ENCODE measurements at regions not wholly inside any gene's neighbourhood (a gene's known extent, or its start where the extent isn't known, plus 50 kb on each side); places are given as distances from the start of the nearest gene placed in this dataset.
"Not testable (repeated sequence)": the region's sequence is repeated elsewhere in the genome, so short reads cannot be mapped to it uniquely, and the experiment has no call there.

- H4K20me1 ChIP-seq (ENCODE audit: insufficient read depth, low read length); H2BK15ac ChIP-seq (ENCODE audit: low read depth, low read length); H3K9me1 ChIP-seq (ENCODE audit: insufficient read depth, low read length); dilution Hi-C loops (cut with HindIII; ENCODE audit: low sequenced_read_pairs, unreplicated experiment); H3K4me3 ChIP-seq (ENCODE audit: insufficient read depth, low read depth, low read length); H3K23ac ChIP-seq (ENCODE audit: low read depth, low read length); H4K5ac ChIP-seq (ENCODE audit: low read depth, low read length); H3K4ac ChIP-seq (ENCODE audit: low read depth, low read length); H3K27ac ChIP-seq (ENCODE audit: insufficient read depth, low read length); BruUV-seq (replicated peaks); H2AK5ac ChIP-seq (ENCODE audit: low read depth, low read length); H2AFZ ChIP-seq (replicated peaks; ENCODE audit: low read length, poor library complexity); H2BK5ac ChIP-seq (ENCODE audit: low read depth, low read length, poor library complexity, severe bottlenecking); intact Hi-C loops (cut with micrococcal nuclease); H3K14ac ChIP-seq (replicated peaks; ENCODE audit: low read depth, low read length); H3K56ac ChIP-seq (ENCODE audit: extremely low read depth, insufficient read depth, low read length); H3K27me3 ChIP-seq (ENCODE audit: control insufficient read depth, insufficient read depth, low read length); H2BK20ac ChIP-seq (ENCODE audit: low read depth, low read length); H2AK9ac ChIP-seq (replicated peaks; ENCODE audit: low read depth, low read length, poor library complexity); POLR2A ChIA-PET (ENCODE audit: unreplicated experiment); H3K18ac ChIP-seq (ENCODE audit: low read depth, low read length); H3K36me3 ChIP-seq (ENCODE audit: control insufficient read depth, insufficient read depth, low read length); H3K9me3 ChIP-seq (ENCODE audit: control insufficient read depth, insufficient read depth, low read length); in situ Hi-C loops (cut with MboI; ENCODE audit: low sequenced_read_pairs); H3K4me1 ChIP-seq (ENCODE audit: control insufficient read depth, insufficient read depth, low read length); H3K79me1 ChIP-seq (ENCODE audit: low read depth in 1 of 2, low read length in 2 of 2); H4K8ac ChIP-seq (ENCODE audit: low read depth in 2 of 2, low read length in 2 of 2); H2BK120ac ChIP-seq (ENCODE audit: low read depth, low read length); H3K4me2 ChIP-seq (ENCODE audit: low read depth, low read length); H4K91ac ChIP-seq (ENCODE audit: insufficient read depth, low read depth, low read length); DNase-seq; H3K9ac ChIP-seq (ENCODE audit: low read depth, low read length); CTCF ChIA-PET; ATAC-seq (ENCODE audit: low read depth): not testable (repeated sequence)
- WGBS, 2 experiments (ENCODE audit: extremely low coverage in 2 of 2, insufficient read length in 1 of 2) = no CpG with 5 or more reads among the region's 6 CpGs
These were observed 291.9 kb upstream of the SPATA31A3 start for GRCh38 chr9:67284299-67284698.

- H3K56ac ChIP-seq (ENCODE audit: extremely low read depth, insufficient read depth, low read length); H4K91ac ChIP-seq (ENCODE audit: insufficient read depth, low read depth, low read length); H3K79me1 ChIP-seq (ENCODE audit: low read depth in 1 of 2, low read length in 2 of 2); BruUV-seq (replicated peaks); H3K4me1 ChIP-seq (ENCODE audit: control insufficient read depth, insufficient read depth, low read length); H2AFZ ChIP-seq (replicated peaks; ENCODE audit: low read length, poor library complexity); intact Hi-C loops (cut with micrococcal nuclease); H3K9me1 ChIP-seq (ENCODE audit: insufficient read depth, low read length); H2AK5ac ChIP-seq (ENCODE audit: low read depth, low read length); H2BK5ac ChIP-seq (ENCODE audit: low read depth, low read length, poor library complexity, severe bottlenecking); H4K20me1 ChIP-seq (ENCODE audit: insufficient read depth, low read length); in situ Hi-C loops (cut with MboI; ENCODE audit: low sequenced_read_pairs); H3K27me3 ChIP-seq (ENCODE audit: control insufficient read depth, insufficient read depth, low read length); dilution Hi-C loops (cut with HindIII; ENCODE audit: low sequenced_read_pairs, unreplicated experiment); H3K27ac ChIP-seq (ENCODE audit: insufficient read depth, low read length); H2BK20ac ChIP-seq (ENCODE audit: low read depth, low read length); POLR2A ChIA-PET (ENCODE audit: unreplicated experiment); H4K5ac ChIP-seq (ENCODE audit: low read depth, low read length); H3K9ac ChIP-seq (ENCODE audit: low read depth, low read length); H3K4ac ChIP-seq (ENCODE audit: low read depth, low read length); H2BK120ac ChIP-seq (ENCODE audit: low read depth, low read length); H3K4me2 ChIP-seq (ENCODE audit: low read depth, low read length); H3K9me3 ChIP-seq (ENCODE audit: control insufficient read depth, insufficient read depth, low read length); H3K23ac ChIP-seq (ENCODE audit: low read depth, low read length); H3K36me3 ChIP-seq (ENCODE audit: control insufficient read depth, insufficient read depth, low read length); H3K4me3 ChIP-seq (ENCODE audit: insufficient read depth, low read depth, low read length); H3K18ac ChIP-seq (ENCODE audit: low read depth, low read length); H4K8ac ChIP-seq (ENCODE audit: low read depth in 2 of 2, low read length in 2 of 2); H2BK15ac ChIP-seq (ENCODE audit: low read depth, low read length); ATAC-seq (ENCODE audit: low read depth); H3K14ac ChIP-seq (replicated peaks; ENCODE audit: low read depth, low read length); CTCF ChIA-PET; DNase-seq; H2AK9ac ChIP-seq (replicated peaks; ENCODE audit: low read depth, low read length, poor library complexity): not testable (repeated sequence)
- WGBS, 2 experiments (ENCODE audit: extremely low coverage in 2 of 2, insufficient read length in 1 of 2) = no CpG with 5 or more reads among the region's 4 CpGs
These were observed 289.2 kb upstream of the SPATA31A3 start for GRCh38 chr9:67281574-67281973.
